ENCODE measurements at regions not wholly inside any gene's neighbourhood (a gene's known extent, or its start where the extent isn't known, plus 50 kb on each side); places are given as distances from the start of the nearest gene placed in this dataset.
"Not testable (repeated sequence)": the region's sequence is repeated elsewhere in the genome, so short reads cannot be mapped to it uniquely, and the experiment has no call there.

GRCh38 chr11:135075740-135076139, 663.7 kb upstream of the B3GAT1 start:
- no peak for DNase-seq

DNA sequence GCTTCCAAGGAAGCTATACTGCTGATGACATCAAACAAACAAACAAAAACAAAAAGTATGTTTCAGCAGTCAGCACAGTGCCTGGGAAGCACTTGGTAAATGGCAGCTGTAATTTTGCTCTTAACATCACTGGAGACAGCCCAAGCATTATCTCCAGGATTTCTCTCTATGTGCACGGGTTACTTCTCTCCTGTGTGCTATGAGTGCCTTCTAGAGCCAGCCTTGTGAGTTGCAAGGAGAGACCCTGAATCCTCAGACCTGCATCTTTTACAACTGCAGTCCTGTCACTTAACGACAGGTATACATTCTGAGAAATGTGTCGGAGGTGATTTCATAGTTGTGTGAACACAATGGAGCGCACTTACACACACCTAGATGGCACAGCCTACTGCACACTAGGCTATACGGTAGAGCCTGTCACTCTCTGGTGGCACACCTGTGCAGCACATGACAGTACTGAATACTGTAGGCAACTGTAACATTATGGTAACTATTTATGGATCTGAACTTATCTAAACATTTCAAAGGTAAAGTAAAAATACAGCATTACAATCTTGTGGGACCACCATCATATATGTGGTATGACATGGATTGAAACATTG, 662.5 kb upstream of the B3GAT1 start:
- no peak for DNase-seq

DNA sequence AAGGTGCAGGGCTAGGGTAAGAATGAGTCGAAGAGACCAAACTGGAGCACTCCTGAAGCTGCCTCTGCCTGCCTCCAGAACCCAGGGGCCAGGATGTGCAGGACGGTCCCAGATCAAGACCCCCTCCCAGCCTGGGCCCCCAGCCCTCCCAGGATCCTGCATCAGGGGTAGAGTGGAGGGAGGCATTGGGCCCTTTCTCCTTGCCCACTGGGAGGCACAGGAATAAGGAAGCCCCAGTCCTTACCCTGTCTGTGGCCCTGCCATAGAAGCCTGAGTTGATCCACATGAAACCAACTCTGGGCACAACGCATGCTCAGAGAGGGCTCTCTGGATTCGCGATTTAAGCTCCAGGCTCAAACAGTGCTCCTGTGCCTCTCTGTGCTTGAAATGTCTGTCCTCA, 661.8 kb upstream of the B3GAT1 start:
- no peak for DNase-seq

GRCh38 chr11:135073381-135073780, 661.3 kb upstream of the B3GAT1 start:
- no peak for DNase-seq

- DNase-seq, result no peak
These were observed 657.8 kb upstream of the B3GAT1 start for GRCh38 chr11:135069890-135070289.

GRCh38 chr11:135069063-135069462, 657.0 kb upstream of the B3GAT1 start:
- no peak for DNase-seq

DNA sequence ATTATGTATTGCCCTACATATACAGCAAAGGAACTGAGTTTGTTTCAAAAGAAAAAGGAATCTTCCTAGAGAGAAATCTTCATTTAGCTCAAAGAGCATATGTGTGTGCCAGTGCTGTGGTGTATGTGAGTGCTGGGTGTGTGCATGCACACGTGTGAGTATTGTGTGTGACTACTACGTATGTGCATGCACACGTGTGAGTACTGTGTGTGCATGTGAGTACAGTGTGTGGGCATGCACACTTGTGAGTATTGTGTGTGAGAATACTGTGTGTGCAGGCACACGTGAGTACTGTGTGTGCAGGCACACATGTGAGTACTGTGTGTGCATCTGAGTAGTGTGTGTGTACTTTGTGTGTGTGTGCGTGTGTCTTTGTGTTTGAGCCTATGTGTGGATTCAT, 651.0 kb upstream of the B3GAT1 start:
- DNase-seq, result no peak

GRCh38 chr11:135061166-135061565, 649.1 kb upstream of the B3GAT1 start:
- DNase-seq, result no peak

- no peak for DNase-seq
These were observed 634.9 kb upstream of the B3GAT1 start for GRCh38 chr11:135046986-135047385.

DNA sequence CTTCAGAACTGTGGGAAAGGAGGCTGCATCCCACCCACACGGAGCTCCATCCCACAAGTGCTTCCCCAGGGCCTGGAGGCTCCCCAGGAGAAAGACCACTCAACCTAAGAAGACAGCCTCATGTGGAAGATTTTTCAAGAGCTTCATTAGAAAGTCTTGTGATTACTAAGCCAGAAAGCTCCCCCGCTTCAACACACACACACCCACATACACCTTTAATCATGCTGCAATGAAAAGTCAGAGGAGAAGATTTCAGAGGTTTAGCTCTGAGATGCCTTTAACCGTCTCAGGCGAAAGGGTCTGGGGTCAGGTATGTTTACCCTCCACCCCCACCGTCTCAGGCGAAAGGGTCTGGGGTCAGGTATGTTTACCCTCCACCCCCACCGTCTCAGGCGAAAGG, 634.5 kb upstream of the B3GAT1 start:
- DNase-seq, result no peak

- DNase-seq, result no peak
These were observed 631.4 kb upstream of the B3GAT1 start for GRCh38 chr11:135043434-135043833.

DNA sequence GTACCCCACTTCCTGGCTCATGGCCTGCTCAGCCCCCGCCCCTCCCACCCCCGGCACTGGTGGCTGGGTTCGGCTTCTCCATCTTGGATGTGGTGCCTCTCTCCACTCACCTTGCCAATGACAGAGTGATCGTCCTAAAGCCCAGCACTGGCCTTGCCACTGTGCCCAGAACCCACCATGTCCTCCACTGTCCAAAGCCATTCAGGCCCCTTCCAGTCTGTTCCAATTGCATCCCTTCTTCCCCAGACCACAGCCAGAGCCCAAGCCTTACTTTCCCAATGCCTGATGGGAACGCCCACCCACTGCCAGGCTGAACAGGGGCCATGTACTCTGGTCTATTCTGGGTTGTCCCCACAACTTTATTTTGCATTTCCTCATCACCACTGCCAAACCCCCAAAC, 625.8 kb upstream of the B3GAT1 start:
- no peak for DNase-seq

GRCh38 chr11:135036488-135037297, 624.7 kb upstream of the B3GAT1 start:
- no peak for DNase-seq

- no peak for DNase-seq
These were observed 623.2 kb upstream of the B3GAT1 start for GRCh38 chr11:135035282-135035681.

DNA sequence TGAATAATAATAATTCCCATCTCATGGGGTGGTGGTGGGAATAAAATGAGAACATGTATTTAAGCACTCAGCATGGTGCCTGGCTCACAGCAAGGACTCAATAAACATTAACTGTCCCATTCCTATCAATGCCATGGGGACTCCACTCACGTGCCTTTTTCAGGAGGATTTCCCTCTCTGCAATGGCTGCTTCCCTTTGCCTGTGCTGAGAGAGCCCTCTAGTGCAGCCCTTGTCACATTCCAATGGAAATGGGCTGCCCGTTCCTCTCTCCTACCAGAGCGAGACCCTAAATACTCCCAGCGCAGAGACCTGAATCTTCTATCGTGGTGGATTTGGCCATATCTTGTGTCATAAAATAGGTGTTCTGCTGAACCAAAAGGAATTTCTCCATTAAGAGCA, 621.5 kb upstream of the B3GAT1 start:
- peak; percentile 68 for DNase-seq

DNA sequence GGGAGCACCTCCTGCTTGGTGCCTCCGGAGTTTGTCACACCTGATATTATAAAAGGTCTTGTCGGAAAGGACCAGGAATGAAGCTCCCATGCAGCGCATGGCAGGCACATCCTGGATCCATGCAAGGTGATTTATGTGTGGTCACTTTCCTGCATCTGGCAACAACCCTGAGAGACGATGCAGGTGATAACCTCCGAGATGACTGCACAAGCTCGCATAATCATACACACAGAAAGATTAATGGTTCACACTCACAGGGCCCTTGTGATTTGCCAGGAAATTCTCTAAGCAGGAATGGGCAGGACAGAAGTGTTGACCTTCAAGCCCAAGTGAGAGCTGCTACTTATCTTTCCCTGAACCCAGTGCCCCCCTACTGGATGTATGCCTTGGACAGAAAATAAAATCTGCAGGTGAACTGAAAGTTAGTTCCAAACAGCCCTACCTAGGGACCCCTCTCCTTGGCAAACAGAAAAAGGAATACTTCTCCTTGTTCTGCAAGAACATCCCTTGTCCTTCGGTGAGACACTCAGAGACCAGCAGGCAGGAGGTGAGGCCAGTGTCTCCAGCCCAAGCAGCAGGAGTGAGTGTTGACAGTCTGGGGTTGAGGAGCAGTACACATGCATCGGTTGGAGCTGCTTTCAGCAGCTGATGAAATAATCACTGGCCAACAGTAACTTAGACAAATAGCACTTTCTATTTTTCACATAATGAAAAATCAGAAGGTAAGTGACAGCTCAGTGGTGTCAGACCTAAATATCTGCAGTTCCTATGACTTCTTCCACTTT, 619.4 kb upstream of the B3GAT1 start:
- DNase-seq, result no peak

GRCh38 chr11:135027461-135027860, 615.4 kb upstream of the B3GAT1 start:
- no peak for DNase-seq

- DNase-seq, result no peak
These were observed 611.5 kb upstream of the B3GAT1 start for GRCh38 chr11:135023499-135023898.

- no peak for DNase-seq
These were observed 610.4 kb upstream of the B3GAT1 start for GRCh38 chr11:135022454-135022853.

DNA sequence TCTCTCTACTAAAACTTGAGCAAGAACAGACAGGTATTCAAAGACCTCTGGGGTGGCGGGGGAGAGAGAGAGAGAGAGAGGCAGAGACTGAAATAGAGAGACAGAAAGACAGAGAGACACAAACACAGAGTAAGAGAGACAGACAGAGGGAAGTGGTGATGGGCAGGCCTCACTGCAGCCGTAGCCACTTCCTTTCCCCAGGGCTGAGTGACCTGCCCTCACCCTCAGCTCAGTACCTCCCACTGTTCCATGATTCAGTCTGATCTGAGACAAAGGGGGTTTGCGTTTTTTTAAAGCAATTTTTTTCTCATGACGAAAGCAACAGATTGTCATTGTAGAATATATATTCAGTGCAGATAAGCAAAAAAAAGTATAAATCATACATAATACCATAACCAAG, 607.9 kb upstream of the B3GAT1 start:
- no peak for DNase-seq

DNA sequence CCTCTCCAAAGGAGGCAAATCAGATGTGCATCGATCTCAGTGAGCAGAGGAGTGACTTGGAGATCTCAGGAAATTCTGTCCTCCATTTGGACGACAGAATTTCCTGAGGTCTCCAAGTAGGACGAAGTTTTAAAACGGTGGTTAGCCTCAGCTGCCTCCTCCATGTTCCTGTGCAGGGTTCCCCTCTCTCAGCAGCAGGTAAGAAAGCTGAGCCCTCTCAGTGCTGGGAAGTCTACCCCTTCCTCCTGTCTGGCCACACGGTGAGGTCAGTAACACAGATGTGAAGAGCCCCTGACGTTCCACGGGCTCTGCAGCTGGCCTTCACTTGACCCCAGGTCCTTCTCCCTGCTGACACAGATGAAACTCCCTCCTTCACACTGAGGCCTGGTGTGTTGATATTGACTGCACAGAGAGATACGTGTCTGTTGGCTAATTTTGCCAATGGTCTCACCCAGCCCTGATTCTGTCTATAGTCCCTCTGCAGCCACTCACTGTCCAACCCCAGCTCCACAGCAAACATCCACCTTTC, 607.4 kb upstream of the B3GAT1 start:
- DNase-seq, result no peak

DNA sequence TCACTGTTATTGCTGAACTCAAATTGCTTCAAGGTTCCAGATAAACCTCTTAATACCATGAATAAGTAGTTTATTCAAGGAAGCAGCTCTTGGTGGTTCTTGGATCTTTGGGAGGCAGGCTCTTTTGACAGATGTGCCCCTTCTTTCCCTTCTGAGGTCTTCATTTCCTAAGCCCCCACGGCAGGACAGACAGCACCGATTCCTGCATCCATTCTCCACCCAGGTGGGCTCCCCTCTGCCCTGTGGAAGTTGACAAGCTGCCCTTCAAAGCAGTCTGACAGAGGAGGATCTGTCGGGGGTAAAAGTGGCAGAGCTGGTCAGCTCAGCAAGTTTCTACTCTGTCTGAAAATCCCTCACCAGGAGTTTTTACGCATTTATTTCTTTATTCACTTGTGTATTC, 605.3 kb upstream of the B3GAT1 start:
- DNase-seq, result no peak

DNA sequence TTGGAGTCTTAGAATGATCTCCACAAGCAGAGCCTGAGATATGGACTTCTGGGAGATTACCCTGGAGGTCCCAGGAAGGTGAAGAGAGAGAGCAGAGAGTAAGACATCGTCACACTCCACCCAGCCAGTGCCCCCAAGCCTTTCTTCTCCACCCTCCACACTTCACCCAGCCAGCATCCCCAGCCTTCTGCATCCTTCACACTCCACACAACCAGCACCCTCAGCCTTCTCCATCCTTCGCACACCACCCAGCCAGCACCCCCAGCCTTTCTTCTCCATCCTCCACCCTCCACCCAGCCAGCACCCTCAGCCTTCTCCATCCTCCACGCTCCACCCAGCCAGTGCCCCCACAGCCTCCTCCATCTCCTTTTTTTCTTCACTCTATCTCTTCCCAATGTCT, 603.9 kb upstream of the B3GAT1 start:
- no peak for DNase-seq

GRCh38 chr11:135011313-135011712, 599.3 kb upstream of the B3GAT1 start:
- not testable (repeated sequence) for DNase-seq

All from midbrain (tissue), 1 donor.